Glomerular visceral epithelial cell (primary cell): ENCODE measurements at regions not wholly inside any gene's neighbourhood (a gene's known extent, or its start where the extent isn't known, plus 50 kb on each side); places are given as distances from the start of the nearest gene placed in this dataset.
"Not testable (repeated sequence)": the region's sequence is repeated elsewhere in the genome, so short reads cannot be mapped to it uniquely, and the experiment has no call there.

Experiments
- DNase-seq: peaks from one replicate; pipeline ENCODE4 v3.0.0-alpha.2; 2016; ENCODE audit errors: extremely low spot score

DNA sequence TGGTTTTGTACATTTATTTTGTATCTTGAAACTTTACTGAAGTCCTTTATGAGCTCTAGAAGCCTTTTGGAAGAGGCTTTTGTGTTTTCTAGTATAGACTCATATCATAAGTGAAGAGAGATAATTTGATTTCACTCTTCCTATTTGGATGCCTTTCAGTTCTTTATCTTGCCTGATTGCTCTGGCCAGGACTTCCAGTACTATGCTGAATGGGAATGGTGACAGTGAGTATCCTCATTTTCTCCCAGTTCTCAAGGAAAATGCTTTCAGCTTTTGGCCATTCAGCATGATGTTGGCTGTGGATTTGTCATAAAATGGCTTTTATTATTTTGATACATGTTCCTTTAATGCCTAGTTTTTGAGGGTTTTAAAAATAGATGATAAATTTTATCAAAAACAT, 1061.3 kb downstream of the STPG2 start:
- no peak for DNase-seq

DNA sequence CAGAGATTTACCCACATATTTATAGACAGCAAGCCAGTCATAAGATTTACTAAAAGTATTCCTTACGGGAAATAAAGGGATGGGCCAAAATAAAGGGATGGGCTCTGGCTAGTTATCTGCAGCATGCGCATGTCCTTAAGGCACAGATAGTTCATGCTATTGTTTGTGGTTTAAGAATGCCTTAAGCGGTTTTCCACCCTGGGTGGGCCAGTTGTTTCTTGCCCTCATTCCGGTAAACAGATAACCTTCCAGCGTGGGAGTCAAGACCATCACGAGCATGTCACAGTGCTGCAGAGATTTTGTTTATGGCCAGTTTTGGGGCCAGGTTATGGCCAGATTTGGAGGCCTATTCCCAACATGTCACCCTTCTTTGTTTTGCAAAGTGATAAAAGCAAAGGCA, 1046.2 kb downstream of the STPG2 start:
- DNase-seq = not testable (repeated sequence)

DNA sequence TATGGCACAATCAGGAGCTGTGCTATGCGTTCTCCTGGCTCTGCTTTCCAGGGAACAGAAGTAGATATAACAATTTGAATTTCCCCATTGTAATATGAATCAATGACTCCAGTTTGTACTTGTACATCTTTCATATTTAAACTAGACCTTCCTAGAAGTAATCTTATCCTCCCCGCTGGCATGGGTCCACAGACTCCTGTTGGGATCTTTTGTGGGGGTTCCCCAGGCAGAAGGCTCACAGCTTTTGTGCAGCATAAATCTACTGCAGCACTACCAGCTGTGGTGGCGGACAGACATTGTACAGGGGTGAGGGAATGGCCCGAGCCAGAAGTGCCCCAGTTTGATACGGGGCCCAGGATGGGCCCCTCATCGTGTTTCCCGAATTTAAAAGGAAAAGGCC, 1042.1 kb downstream of the STPG2 start:
- not testable (repeated sequence) for DNase-seq

DNA sequence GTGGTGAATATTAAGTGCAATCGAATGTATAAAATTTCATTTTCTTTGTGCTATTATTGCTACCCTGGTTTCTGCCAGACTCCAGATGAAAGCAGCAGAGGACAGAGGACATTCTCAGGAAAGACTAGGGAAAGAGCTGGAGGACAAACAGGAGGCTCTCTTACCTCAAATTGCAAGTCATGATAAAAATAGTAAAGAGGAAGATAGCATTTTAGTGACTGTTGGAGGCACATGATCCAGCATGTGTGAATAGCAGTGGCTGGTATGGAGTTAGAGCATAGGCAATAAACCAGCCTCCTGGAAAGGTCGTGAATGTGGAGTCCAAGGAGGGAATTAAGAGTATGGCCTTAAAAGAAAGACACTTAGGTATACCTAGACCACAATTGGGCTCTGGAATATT, 1040.0 kb downstream of the STPG2 start:
- no peak for DNase-seq

DNA sequence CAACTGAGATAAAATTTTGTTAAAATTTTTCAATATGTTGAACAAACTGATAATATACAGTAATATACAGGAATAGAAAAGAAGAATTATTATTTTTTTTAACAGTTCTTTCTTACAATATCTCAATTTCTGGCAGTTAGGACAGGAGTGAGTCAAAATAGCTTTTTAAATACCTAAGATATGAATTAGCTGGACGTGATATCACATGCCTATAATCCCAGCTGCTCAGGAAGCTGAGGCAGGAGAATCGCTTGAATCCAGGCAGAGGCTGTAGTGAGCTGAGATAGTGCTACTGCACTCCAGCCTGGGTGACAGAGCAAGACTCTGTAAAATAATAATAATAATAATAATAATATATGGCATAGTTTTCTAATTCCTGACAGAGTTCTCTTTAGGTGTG, 1039.3 kb downstream of the STPG2 start:
- no peak for DNase-seq

DNA sequence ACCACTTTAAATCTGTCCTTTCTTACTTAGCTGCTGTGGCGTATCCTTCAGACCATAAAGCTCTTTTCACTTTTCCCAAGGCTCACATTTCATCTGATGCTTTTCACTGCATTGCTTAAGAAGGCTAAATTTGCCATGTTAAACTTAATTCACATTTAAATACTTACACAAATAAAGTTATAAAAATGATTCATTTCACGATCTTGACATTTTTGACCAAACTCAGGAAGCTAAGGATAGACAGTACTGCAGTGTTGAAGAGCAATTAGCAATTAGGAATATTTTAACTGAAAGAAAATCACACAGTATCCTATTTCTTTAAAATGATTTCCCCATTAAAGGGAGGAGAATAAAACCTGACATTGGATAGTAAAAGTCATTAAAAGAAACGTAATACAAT, 1038.6 kb downstream of the STPG2 start:
- DNase-seq = no peak

DNA sequence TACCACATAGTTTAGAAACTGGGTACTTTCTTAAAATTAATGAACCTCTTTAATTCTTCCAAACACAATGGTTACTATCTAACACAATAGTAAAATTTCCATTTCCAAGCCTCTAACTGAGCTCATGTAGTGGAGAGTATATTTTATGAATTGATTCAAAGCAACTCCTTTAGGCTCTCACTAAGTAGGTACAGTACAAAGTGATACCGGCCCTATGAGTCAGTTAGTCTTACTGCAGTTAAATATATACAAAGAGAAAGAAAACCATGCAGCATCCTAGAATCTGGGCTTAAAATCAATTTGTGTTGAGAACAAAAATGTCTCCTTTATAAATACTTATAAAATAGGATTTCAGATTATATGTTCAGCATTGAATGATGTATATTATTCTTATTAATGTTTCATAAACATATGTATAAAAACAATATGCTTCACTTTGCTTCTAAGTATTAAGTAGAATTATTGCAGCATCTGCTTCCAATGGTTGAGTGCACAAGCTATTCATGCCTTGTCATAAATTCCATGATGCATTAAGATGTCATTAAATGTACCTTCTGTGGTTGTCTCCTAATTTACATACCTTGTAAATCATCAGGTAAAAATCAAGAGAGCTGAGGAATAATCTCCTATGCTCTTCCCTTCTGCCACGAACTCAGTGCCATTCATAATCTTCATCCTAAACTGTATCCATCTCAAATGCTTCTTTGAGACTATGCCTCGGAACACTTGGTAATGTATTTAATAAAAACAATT, 1037.8 kb downstream of the STPG2 start:
- no peak for DNase-seq

DNA sequence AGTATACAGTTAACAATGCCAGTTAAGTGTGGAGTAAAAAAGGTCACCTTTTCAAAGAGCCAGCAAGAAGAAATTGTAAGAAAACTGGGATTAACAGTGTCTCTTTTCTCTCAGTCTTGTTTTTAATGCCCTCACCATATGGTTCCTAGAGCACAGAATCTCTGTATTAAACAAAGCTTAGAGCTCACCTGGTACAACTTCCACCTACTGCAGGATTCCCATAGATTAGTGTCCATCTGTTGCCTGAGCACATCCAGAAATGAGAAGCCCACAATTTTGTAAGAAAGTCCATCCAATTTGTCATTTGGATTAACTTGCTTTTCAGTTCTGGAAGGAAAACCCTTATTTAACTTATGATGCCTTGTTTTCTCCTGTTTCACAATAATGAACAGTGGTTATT, 1037.1 kb downstream of the STPG2 start:
- DNase-seq = no peak

DNA sequence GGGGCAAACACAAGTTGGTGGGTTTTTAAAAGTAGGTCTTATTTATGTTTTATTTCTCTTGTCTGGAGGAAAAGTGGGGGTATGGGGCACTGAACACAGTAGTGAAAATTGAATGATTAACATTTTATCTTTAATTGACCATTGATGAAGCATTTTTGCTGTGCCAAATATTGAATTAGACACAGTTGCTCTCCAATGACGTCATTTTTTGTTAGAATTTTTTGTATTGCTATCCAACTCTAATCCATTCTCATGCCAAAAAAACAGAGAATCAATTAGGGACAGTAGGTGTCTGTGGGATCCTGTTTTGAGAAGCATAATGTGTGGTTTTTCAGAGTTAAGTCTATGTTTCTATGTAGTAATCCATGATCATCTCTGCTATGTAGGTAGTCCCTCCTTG, 1032.8 kb downstream of the STPG2 start:
- no peak for DNase-seq

DNA sequence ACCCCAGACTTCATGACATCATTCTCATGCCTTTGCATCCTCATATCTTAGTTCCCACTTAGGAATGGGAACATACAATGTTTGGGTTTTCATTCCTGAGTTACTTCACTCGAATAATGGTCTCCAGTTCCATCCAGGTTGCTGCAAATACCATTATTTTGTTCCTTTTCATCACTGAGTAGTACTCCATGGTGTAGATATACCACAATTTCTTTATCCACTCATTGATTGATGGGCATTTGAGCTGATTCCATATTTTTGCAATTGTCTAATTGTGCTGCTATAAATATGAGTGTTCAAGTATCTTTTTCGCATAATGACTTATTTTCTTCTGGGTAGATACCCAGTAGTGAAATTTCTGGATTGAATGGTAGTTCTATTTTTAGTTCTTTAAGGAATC, 1026.8 kb downstream of the STPG2 start:
- no peak for DNase-seq

DNA sequence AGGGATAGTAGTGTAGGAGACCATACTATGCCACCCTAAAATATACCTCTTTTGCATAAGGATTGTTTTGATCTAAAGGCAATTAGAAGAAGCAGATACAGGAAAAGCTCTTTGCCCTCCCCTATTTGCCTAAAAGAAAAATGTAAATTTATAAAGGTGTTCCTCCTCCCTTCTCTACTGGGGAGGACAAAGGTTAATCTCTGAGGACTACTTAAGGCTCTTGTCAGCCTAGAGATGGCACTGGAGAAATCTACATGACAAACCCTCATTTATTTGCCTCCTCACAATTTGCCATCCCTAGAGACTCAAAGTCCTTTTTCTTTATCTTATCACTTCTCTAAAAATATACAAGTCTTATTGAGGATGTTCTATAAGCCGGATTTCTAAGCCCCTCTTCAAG, 1021.8 kb downstream of the STPG2 start:
- no peak for DNase-seq

DNA sequence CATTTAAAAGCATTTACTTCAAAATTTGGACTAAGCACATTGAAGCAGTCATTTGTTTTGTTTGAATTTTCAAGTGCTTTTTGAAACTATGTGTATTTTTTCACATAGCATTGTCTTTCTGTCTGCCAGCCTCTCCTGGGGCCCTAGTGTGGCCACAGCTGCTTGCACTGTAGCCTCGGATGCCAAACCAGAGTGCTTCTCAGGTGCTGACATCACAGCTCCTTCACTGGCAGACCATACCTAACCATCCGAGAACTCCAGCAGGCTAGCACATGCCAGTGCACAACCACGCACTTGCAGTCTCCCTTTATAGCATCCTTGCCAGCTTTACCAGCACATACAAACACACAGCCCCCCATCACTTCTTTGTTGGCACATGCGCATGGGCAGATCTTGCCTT, 1019.7 kb downstream of the STPG2 start:
- DNase-seq = no peak

DNA sequence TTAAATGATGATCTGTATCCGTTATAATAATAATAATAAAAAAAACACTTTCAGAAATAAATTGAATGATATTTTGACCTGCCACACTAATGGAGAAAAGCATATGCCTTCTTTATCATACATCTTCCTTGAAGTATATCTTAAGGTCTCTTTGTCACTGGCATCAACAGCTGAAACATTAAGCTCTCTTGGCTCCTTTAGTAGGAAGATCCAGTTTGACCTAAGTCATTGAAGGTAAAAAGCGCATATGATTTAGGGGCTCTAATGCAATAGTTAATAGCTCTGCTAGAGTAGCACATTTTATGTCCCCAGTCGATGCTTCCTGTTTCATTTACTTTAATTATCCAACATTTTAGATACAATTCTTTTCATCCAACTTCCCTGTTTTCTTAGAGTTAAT, 1010.8 kb downstream of the STPG2 start:
- DNase-seq = no peak

DNA sequence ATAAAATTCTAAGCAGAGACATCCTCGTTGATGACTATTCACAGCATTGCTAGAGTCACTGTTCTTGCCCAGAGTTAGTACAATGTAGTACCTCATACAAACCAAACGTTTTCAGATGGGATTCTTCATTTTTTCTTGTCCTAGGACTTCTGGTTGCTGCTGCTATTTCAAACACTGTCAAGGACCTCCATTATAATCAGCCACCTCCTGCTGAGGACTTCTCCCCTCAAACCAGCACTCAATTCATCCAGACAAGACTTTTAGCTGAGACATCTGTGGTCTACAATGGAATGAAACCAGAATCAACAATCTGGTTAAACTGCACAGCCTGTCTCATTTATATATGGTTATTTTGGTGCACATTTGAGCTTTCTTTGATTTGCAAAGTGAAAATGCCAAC, 1008.8 kb downstream of the STPG2 start:
- no peak for DNase-seq

DNA sequence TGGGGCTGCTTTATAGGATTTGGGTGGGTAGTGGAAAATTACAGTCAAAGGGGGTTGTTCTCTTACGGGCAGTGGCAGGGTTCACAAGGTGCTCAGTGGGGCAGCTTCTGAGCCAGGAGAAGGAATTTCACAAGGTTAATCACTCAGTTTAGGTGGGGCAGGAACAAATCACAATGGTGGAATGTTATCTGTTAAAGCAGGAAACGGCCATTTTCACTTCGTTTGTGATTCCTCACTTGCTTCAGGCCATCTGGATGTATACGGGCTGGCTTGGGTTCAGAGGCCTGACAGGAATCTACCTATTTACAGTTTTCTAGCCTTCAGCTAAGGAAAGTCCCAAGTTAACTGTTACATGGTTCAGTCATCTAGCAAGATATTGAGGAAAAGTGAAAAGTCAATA, 1003.5 kb downstream of the STPG2 start:
- no peak for DNase-seq

DNA sequence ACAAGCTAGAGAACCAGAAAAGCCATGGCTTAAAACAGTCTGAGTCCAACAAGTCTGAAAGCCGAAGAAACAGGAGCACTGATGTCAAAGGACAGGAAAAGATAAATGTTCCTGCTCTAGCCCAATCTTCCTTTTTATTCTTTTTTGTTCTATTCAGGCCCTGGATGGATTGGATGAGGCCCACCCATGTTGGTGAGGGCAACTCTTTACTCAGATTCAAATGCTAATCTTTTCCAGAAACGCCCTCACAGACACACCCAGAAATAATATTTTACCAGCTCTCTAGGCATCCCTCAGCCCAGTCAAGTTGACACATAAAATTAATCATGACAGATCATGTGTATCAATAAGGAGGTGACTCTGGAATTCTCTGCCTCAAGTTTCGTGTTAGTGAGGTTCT, 1002.7 kb downstream of the STPG2 start:
- no peak for DNase-seq

DNA sequence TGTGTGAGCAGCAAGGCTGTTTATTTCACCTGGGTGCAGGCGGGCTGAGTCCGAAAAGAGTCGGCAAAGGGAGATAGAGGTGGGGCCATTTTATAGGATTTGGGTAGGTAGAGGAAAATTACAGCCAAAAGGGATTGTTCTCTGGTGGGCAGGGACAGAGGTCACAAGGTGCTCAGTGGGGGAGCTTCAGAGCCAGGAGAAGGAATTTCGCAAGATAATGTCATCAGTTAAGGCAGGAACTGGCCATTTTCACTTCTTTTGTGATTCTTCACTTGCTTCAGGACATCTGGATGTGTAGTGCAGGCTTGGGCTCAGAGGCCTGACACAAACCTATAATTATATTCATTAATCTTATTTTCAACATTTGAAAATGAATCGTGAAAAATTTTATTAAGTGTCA, 1001.9 kb downstream of the STPG2 start:
- DNase-seq = not testable (repeated sequence)

DNA sequence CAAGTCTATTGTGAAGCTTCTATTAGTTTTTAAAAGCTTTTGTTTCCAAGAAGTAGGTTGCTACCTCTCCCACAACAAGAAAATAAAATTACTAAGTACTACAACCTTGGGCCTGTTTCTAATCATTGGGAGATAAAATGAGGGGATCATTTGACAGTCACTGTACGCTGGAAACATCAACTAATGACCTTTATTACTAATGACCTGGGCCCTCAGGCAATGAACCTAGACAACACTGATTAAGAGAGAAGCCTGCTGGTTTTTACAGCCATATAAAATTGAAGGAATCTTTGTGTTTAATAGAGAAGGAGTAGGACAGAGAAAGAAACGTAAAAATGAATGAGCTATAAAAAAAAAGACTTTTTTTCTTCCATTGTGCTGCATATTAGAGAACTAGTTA, 1000.9 kb downstream of the STPG2 start:
- no peak for DNase-seq

DNA sequence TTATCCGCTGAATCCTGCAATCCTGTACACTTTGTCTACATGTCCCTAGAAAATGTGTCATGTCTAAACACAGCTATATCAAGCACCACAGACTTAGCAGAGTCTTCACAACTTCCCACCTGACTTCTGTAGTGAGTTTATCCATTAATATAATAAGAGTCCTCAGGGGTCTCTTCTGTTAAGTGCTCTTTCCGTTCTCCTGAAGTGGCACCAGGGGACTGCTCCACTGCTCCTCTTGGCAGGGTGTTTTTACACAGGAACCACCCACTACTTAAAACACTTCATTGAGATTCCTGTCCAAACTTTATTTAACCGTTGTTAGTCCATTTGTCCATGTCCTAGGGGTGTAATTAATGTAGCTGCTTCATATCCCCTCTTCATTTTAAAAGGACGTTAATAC, 1000.4 kb downstream of the STPG2 start:
- DNase-seq = no peak

DNA sequence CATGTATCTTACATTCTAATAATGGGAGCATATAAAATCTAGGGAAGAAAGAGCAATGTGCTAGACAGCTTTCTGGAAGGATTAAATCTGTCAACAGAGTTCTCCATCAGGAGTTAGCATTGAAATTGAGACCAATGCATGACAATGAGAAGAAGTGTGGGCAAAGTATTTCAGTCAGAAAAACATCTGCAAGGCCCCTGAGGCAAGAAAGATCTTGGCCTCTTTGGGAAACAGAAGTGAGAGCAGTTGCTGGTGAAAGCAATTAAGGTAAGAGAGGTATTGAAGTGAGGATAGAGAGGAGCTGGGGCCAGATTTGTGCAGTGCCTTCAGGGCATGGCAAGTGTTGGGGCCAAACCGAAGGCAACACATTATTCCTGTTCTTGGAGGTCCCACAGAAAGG, 999.1 kb downstream of the STPG2 start:
- DNase-seq = no peak

DNA sequence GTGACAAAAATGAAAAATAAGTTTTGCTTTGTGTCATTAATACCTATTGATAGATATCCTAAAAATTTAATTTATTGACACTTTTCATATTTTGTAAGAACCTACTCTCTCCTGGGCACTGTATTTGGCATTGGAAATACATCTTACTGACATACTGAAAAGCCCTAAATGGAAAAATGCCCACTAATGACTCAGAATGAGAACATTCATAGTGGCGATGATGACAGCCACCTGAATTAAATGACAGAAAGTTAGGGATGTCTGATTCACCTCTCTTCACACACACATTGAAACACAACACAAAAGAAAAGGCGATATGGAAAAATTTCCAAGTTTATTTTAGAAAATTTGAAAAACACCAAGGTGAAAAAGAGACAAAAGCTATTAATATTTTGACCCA, 992.3 kb downstream of the STPG2 start:
- no peak for DNase-seq

DNA sequence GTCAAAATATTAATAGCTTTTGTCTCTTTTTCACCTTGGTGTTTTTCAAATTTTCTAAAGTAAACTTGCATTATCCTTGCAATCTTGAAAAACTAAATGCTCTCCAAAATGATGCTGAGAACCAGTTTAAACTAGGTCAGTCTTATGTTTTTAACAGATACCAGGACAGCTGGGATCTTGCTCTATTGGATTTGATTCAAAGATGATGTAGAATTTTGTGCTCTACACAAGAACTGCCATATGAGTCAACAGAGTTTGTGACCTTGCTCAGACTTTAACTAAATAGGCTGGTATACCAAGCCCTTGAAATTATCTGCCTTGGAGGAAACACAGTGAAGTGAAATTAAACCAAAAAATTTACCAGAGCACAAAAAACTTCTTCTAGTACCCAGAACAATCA, 991.1 kb downstream of the STPG2 start:
- no peak for DNase-seq

DNA sequence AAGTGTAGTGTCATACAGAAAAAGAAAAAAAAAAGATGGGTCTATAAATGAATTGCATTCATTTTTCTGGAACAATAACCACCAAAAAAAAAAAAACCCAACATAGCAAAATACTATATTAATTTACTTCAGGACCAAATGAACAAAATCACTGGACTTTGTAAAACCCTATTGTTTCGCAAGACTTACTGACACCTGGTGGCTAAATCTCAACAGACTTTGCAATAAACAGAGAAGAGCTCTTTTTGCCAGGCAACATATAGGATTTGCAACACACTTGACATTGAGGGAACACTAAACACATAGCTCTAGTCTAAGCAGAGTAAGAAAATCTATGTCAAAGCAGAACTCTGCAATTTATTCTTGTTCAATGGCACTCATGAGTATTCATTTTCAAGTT, 990.2 kb downstream of the STPG2 start:
- peak; percentile 20 for DNase-seq

DNA sequence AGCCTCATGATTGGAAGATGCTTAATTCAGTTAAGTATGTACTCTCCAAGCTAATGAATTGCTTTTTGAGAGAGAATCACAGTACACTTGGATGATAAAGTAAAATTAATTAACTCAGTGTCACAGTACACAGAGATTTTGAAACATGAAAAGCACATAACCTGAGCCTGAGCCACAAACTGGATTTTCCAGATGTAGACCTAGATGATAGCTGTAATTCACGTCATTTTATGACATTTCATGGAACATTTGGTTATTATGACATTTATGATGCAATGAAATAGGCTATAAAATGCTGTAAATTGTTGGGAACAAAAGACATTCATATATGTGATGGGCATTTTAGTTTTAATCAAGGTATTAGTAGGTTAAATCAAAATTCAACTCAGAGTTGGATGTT, 983.7 kb downstream of the STPG2 start:
- no peak for DNase-seq
